Retinal pigment epithelial cell (primary cell): ENCODE measurements at regions not wholly inside any gene's neighbourhood (a gene's known extent, or its start where the extent isn't known, plus 50 kb on each side); places are given as distances from the start of the nearest gene placed in this dataset.
"Not testable (repeated sequence)": the region's sequence is repeated elsewhere in the genome, so short reads cannot be mapped to it uniquely, and the experiment has no call there.

Source experiments
- DNase-seq: peaks from one replicate; pipeline ENCODE4 v3.0.0-alpha.2; 2010; ENCODE audit warnings: low read depth
- H3K4me3 ChIP-seq: 2 replicates; pipeline ENCODE4 v1.5.1; 2011; ENCODE audit warnings: mild to moderate bottlenecking, low read length, control low read depth, moderate library complexity
- TF ChIP-seq, protein P1 (sequence below): conservative IDR thresholded peaks from 2 replicates; pipeline ENCODE4 v1.5.1; 2011; ENCODE audit warnings: low read depth, low read length, control low read depth, inconsistent platforms

DNA sequence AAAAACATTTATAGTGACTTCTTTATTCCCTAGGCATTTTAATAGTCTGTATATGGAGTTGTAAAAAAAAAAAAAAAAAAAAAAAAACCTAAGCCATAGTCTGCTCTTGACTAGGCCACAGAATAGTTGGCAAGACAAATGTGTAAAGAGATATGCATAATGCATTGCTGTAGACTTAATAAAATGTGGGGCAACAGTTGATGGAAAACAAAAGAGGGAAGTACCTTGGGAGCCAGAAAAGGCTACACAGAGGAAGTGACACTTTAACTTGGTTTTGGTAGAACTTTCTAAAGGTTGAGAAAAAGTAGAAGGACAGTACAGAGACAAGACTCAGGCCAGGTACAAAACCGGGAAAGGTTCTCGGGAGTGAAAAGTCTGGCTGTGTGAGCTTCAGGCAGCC, 802.9 kb upstream of the ADAMTS5 start:
- TF ChIP-seq, protein P1, sequence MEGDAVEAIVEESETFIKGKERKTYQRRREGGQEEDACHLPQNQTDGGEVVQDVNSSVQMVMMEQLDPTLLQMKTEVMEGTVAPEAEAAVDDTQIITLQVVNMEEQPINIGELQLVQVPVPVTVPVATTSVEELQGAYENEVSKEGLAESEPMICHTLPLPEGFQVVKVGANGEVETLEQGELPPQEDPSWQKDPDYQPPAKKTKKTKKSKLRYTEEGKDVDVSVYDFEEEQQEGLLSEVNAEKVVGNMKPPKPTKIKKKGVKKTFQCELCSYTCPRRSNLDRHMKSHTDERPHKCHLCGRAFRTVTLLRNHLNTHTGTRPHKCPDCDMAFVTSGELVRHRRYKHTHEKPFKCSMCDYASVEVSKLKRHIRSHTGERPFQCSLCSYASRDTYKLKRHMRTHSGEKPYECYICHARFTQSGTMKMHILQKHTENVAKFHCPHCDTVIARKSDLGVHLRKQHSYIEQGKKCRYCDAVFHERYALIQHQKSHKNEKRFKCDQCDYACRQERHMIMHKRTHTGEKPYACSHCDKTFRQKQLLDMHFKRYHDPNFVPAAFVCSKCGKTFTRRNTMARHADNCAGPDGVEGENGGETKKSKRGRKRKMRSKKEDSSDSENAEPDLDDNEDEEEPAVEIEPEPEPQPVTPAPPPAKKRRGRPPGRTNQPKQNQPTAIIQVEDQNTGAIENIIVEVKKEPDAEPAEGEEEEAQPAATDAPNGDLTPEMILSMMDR = no peak
- no peak overlapping the region for H3K4me3 ChIP-seq
- no peak for DNase-seq

DNA sequence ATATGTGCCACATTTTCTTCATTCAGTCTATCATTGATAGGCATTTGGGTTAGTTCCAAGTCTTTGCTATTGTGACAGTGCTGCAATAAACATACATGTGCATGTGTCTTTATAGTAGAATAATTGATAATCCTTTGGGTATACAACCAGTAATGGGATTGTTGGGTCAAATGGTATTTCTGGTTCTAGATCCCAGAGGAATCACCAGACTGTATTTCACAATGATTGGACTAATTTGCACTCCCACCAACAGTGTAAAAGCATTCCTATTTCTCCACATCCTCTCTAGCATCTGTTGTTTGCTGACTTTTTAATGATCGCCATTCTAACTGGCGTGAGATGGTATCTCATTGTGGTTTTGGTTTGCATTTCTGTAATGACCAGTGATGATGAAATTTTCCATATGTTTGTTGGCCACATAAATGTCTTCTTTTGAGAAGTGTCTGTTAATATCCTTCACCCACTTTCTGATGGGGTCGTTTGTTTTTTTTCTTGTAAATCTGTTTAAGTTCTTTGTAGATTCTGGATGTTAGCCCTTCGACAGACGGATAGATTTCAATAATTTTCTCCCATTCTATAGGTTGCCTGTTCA, 801.3 kb upstream of the ADAMTS5 start:
- not testable (repeated sequence) for DNase-seq, H3K4me3 ChIP-seq

GRCh38 chr21:27764056-27764455, 797.2 kb upstream of the ADAMTS5 start:
- TF ChIP-seq, protein P1 = no peak
- no peak overlapping the region for H3K4me3 ChIP-seq
- no peak for DNase-seq

GRCh38 chr21:27761623-27762022, 794.7 kb upstream of the ADAMTS5 start:
- TF ChIP-seq, protein P1 = no peak
- no peak overlapping the region for H3K4me3 ChIP-seq
- no peak for DNase-seq

DNA sequence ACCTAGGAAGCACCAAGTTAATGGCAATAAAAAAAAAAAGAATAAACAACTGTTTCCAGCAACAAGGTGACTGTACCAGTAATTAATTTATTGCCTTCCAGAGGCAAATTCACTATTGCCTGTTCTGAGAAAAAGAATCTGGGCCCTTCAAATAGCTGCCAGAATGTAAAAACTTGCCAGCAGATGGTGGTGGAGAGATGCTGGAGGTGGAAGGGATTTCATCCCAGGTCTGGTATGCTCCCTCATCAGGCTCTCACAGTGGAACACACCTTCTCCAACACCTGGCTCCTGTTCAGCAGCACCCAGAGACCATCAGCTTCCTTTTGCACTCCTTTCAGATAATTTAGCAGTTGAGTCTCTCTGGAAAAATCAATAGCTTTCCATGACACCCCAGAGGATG, 792.9 kb upstream of the ADAMTS5 start:
- no peak overlapping the region for H3K4me3 ChIP-seq
- DNase-seq = no peak
- TF ChIP-seq, protein P1 = peak; percentile 6

DNA sequence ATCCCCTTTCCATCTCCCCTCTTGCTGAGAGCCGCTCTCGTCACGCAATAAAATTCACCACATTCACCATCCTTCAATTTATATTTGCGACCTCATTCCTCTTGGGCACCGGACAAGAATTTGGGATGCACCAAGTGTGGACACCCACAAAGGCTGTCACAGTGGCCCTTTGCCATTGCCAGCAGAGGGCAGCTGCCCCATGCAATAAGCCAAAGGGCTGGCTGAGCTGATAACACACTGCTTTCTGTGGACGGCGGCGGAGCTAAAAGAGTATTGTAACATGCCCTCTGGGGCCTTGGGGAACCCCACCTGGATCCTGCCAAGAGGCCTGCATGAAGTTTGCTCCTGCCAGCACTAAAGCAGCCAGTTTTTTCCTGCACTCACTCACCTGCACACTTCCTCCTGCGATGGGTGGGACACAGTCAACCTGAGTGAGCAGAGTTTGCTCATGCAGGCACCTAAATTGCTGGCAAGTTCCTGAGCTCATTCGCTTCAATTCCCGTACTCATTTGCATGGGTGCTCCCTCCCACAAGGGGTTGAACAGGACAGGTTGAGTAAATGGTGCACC, 792.3 kb upstream of the ADAMTS5 start:
- no peak for DNase-seq

DNA sequence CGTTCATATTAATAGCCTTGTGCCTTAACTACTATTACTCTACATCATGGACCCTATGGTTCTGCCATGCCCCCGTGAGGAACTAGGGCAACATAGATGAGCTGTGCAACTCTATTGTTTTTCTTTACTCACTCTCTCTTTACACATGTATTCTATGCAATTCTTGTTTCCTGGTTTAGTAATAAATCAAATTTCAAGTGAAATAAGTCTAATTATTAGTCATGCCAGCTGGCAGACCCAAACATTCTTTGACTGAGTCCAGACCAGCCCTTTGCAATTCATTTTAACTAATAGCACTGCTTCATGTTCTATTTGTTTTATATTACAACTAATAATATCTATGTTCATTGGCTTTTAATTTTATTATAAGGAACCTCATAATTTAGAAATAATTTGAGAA, 789.3 kb upstream of the ADAMTS5 start:
- DNase-seq = no peak
- TF ChIP-seq, protein P1 = no peak
- no peak overlapping the region for H3K4me3 ChIP-seq

More for the DNA sequence above, 792.3 kb upstream of the ADAMTS5 start:
- TF ChIP-seq, protein P1 = peak; percentile 38
- H3K4me3 ChIP-seq = no peak overlapping the region
